ENCODE measurements at regions not wholly inside any gene's neighbourhood (a gene's known extent, or its start where the extent isn't known, plus 50 kb on each side); places are given as distances from the start of the nearest gene placed in this dataset.

DNA sequence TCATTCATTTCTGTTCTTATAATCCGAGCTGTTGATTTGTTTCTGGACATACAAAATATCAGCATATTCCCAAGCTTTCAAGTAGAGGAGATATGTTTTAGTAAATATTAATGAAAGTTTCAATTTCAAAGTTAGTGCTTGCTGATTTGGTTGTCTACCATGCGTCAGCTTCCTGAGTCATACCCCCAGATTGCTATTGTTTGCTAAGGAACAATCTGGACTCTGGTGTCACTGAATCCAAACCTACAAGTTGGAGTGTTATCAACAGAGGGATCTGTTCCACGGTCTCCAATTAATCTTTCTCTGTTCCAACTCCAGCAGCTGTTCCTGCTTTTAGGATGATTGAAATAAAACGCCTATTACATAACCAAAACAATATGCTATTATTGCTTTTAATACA lies 96.1 kb upstream of the FAM9A start:
- DNase-seq (ENCODE audit: low spot score in 2 of 2) (no peak), ATAC-seq (no peak)
- Mint-ChIP-seq H3K4me1 (no peaks in the 10 kb centered on the region), H3K36me3 (no peaks in the 10 kb centered on the region), H3K27ac (no peak overlapping the region), H3K9me3 (no peaks in the 10 kb centered on the region), H3K4me3 (no peak overlapping the region)

DNA sequence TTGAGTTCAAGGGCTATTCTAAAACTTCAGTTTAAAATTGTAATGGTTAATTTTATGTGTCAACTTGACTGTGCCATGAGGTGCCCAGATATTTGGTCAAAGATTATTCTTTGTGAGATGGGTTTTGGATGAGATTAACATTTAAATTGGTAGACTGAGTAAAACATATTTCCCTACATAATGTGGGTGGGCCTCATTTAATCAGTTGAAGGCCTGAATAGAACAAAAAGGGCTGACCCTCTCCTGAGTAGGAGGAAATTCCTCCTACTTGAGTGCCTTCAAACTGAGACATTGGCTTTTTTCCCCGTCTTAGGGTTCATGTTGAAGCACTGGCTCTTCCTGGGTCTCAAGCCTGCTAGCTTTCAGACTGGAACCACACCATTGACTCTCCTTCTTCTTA lies 89.6 kb upstream of the FAM9A start:
- no peak for ATAC-seq
- Mint-ChIP-seq H3K27ac (no peak overlapping the region), H3K4me1 (no peaks in the 10 kb centered on the region), H3K9me3 (peaks cover 2% of the 10 kb centered on the region), H3K4me3 (no peak overlapping the region), H3K36me3 (no peaks in the 10 kb centered on the region)
- DNase-seq (ENCODE audit: low spot score in 2 of 2) = no peak

DNA sequence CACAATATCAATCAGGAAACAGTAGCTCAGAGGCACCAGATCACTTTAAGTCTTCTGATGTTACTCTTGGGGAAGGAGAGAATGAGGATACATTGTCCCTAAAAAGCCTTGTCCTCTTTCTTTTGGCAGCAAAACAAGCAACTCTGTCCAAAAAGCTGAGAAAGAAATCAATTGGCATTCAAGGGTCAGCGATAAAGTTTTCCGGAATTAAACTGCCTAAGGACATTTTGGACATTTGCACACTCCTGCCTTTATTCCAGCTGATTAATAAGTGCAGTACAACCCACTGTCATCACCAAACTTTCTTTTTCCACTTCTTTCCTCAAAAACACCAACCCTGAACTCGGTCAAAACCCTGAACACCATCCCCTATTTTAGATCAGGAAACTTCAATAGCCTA lies 85.8 kb upstream of the FAM9A start:
- H3K36me3 Mint-ChIP-seq = no peaks in the 10 kb centered on the region
- peaks cover 2% of the 10 kb centered on the region for H3K9me3 Mint-ChIP-seq
- DNase-seq (ENCODE audit: low spot score in 2 of 2) (no peak), ATAC-seq (no peak)
- H3K27ac Mint-ChIP-seq = no peak overlapping the region
- H3K4me1 Mint-ChIP-seq = no peaks in the 10 kb centered on the region
- H3K4me3 Mint-ChIP-seq = no peak overlapping the region

DNA sequence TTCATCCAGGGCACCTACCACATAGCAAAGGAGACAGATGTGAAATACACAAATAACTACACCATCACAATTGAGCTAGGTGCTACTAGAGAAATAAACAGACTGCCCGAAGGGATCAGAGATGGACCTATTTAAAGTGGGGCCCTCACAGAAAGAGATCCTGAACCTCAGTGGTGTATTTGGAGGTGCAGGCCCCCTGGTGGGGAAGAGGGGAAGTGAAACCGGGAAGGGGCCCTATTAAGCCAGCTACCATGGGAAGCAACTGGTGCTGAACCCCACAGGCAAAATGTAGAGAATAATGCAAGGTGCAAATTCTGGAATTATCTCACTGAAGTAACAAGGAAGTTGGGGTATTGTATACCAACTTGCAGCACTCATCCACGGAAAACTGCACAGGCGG lies 78.6 kb upstream of the FAM9A start:
- no peaks in the 10 kb centered on the region for H3K9me3 Mint-ChIP-seq
- no peak overlapping the region for H3K27ac Mint-ChIP-seq
- ATAC-seq (no peak), DNase-seq (ENCODE audit: low spot score in 2 of 2) (peak; percentile 2 to 49)
- H3K4me1 Mint-ChIP-seq = no peaks in the 10 kb centered on the region
- no peak overlapping the region for H3K4me3 Mint-ChIP-seq
- no peaks in the 10 kb centered on the region for H3K36me3 Mint-ChIP-seq

DNA sequence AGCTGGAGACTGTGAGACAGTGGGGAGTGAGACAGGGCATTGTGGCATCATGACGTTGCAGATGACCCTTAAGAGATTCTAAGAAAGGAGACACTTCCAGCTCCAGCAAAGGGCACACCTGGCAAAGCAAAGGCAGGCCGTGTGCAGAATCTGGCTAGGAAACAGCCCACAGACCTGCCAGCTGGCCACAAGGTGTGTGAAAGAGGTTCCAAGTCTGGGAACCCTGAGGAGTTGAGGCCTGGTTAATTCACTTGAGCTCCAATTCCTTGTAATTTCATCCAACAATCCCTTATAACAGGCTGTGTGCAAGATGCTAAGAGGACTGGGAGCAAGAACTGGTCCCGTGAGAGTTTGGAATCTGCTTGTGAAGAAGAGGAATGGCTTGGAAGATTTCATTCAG lies 72.8 kb upstream of the FAM9A start:
- no peaks in the 10 kb centered on the region for H3K9me3 Mint-ChIP-seq
- no peak overlapping the region for H3K27ac Mint-ChIP-seq
- H3K4me3 Mint-ChIP-seq = no peak overlapping the region
- no peak for ATAC-seq
- DNase-seq (ENCODE audit: low spot score in 2 of 2) = no peak
- H3K36me3 Mint-ChIP-seq = no peaks in the 10 kb centered on the region
- H3K4me1 Mint-ChIP-seq = no peaks in the 10 kb centered on the region

DNA sequence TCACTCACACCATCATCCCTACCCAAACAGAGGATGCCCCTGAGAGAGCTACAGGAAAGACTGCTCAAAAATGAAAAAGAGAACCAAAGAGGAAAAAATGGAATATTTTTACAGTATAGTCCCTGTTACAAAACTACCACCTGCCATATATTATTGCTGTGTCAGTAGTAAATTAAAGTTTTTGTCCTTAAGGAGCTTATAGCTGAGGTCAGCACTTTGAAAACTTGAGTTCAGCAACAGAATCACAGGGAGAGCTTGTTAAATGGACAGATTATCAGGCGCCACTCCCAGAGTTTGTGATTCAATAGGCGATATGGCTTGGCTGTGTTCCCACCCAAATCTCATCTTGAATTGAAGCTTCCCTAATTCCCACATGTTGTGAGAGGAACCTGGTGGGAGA lies 71.9 kb upstream of the FAM9A start:
- ATAC-seq = no peak
- DNase-seq (ENCODE audit: low spot score in 2 of 2) = no peak
- Mint-ChIP-seq H3K4me1 (no peaks in the 10 kb centered on the region), H3K4me3 (no peak overlapping the region), H3K9me3 (no peaks in the 10 kb centered on the region), H3K27ac (no peak overlapping the region), H3K36me3 (no peaks in the 10 kb centered on the region)

DNA sequence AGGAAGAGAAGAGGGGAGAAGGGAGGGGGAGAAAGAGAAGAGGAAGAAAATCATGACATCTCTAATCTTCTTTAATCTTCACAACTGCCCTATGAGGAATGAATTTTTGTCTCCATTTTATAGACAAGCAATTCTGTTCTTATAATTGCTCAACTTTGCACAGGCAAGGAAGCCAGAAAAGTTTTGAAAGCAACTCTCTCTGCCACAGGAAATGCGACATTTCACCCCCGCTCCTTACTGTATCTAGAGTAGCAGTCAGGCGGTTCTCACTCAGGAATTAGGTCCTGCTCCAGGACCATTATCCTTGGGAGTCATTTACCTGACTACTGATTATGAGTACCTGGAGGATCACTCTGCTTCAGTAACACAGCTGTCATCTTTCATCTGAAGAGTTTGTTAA lies 69.2 kb upstream of the FAM9A start:
- no peaks in the 10 kb centered on the region for H3K4me1 Mint-ChIP-seq
- no peak overlapping the region for H3K27ac Mint-ChIP-seq
- no peaks in the 10 kb centered on the region for H3K36me3 Mint-ChIP-seq
- ATAC-seq = no peak
- no peak overlapping the region for H3K4me3 Mint-ChIP-seq
- DNase-seq (ENCODE audit: low spot score in 2 of 2) = no peak
- no peaks in the 10 kb centered on the region for H3K9me3 Mint-ChIP-seq

DNA sequence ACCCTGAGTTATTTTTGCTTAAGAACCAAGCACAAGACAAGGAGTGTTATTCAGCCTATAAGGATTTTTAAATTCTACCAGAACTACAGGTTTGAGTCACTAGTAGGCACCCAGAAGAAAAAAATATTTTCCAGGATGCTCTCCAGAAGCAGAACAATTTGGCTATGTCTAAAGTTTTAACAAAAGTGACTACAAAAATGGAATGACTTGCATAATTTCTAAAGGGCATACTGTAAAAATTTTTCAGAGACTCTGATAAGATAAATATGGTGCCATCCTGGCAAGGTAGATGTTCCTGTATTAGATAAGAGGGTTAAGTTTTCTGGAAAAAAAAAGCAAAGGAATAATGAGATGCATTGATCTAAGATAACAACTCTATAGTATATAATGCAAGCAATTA lies 68.6 kb upstream of the FAM9A start:
- H3K4me3 Mint-ChIP-seq = no peak overlapping the region
- no peak for DNase-seq (ENCODE audit: low spot score in 2 of 2)
- H3K27ac Mint-ChIP-seq = no peak overlapping the region
- no peak for ATAC-seq
- H3K36me3 Mint-ChIP-seq = no peaks in the 10 kb centered on the region
- no peaks in the 10 kb centered on the region for H3K4me1 Mint-ChIP-seq
- H3K9me3 Mint-ChIP-seq = no peaks in the 10 kb centered on the region

DNA sequence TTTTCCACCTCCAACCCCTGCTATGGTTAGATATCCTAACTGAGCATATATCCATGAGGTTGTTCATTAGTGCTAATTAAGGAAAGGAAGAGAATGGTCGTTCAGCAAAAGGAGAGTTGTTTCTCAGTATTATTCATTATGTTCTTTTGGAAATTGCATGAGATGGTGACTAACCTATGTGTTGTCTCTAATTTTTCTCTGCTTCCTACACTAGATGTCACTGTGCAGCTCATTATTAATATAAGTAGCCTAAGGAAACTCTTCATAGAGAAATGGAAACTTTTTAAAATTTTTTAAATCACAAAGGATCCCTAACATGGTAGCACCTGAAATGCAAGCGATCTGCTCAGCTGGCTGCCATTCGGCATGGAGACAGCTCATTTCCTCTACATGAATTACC lies 67.7 kb upstream of the FAM9A start:
- no peak for ATAC-seq

DNA sequence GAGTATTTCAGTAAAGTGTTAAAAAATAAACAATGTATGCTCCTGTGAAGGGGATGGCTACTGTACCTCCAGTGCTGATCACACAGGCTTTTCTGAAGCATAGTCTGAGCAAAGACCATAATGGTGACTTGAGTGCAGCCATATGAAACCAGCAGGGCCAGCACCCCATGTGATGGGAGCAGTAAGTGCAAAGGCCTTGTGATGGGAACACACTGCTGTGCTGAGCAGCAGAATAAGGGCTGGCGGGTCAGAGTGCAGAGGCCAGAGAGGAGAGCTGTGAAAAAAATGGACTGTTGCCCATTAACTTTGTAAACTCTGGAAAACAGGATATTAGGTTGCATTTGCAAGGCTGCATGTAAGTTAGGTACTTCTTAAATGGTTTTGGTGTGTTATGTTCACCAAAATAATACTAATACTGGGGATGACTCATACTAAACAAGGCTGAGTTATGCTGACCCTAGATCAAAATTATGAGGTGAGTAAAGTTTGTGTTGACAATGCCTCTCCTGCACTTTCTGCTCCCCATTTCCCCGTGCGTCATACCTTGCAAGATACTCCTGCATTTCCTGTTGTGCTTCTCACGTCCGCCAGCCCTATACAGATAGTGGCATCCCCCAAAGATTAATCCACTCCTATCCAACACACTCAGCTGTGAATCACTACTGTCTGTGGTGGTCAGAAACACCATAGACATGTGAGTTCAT lies 67.0 kb upstream of the FAM9A start:
- no peaks in the 10 kb centered on the region for H3K9me3 Mint-ChIP-seq
- H3K27ac Mint-ChIP-seq = no peak overlapping the region
- ATAC-seq = peak; percentile 8

More for the DNA sequence above, 67.7 kb upstream of the FAM9A start:
- no peak overlapping the region for H3K27ac Mint-ChIP-seq
- no peaks in the 10 kb centered on the region for H3K4me1 Mint-ChIP-seq
- no peak for DNase-seq (ENCODE audit: low spot score in 2 of 2)
- no peaks in the 10 kb centered on the region for H3K36me3 Mint-ChIP-seq
- no peaks in the 10 kb centered on the region for H3K9me3 Mint-ChIP-seq
- no peak overlapping the region for H3K4me3 Mint-ChIP-seq

DNA sequence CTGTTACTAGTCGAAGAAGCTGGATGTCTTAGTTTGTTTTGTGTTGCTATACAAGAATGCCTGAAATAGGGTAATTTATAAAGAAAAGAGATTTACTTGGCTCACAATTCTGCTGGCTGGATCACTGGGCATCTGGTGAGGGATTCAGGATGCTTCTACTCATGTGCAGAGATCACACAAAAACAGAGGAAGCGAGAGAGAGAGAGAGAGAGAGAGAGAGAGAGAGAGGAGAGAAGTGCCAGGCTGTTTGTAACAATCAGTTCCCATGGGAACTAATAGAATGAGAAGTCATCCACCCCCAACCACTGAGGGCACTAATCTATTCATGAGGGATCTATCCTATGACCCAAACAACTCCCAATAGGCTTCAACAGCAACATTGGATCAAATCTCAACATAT lies 66.2 kb upstream of the FAM9A start:
- no peaks in the 10 kb centered on the region for H3K36me3 Mint-ChIP-seq
- no peak overlapping the region for H3K27ac Mint-ChIP-seq
- no peak for DNase-seq (ENCODE audit: low spot score in 2 of 2)
- H3K9me3 Mint-ChIP-seq = no peaks in the 10 kb centered on the region
- H3K4me3 Mint-ChIP-seq = no peak overlapping the region
- no peak for ATAC-seq
- H3K4me1 Mint-ChIP-seq = no peaks in the 10 kb centered on the region

More for the DNA sequence above, 67.0 kb upstream of the FAM9A start:
- no peak overlapping the region for H3K4me3 Mint-ChIP-seq
- H3K36me3 Mint-ChIP-seq = no peaks in the 10 kb centered on the region
- H3K4me1 Mint-ChIP-seq = no peaks in the 10 kb centered on the region
- no peak for DNase-seq (ENCODE audit: low spot score in 2 of 2)

DNA sequence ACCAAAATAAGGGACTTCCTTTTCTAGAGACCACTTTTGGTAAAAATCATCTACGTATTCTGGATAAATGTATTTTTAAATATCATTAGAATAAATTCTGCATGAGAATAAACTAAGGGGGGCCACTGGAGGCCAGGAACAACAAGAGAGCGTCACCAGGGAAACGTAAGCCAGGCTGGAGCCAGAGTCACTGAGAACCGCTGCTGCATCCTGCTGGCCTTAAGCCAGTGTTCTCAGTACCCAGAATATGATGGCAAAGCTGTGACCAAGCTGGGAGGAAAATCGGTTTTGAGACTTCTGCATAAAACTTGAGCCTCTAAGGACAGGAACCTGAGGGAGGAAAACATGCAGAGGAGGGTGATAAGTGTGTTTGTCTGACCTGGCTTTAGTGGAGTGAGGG lies 63.0 kb upstream of the FAM9A start:
- Mint-ChIP-seq H3K4me3 (no peak overlapping the region), H3K4me1 (no peaks in the 10 kb centered on the region), H3K27ac (no peak overlapping the region), H3K36me3 (no peaks in the 10 kb centered on the region), H3K9me3 (no peaks in the 10 kb centered on the region)
- no peak for ATAC-seq
- DNase-seq (ENCODE audit: low spot score in 2 of 2) = no peak

DNA sequence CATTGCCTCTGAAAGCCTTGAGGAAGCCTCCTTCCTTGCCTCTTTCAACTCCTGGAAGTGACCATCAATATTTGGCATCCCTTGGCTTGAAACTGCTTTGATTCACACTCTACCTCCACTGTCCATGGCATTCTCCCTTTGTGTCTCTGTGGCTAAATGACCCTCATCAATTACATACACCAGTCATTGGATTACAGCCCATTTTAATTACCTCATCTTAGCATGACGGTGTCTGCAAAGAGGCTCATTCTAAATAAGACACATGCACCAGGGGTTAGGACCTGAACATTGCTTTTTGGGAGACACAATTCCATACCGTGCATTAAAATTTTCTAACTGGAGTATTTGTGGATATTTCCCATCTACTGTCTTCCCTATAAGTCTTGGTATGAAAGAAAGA lies 60.7 kb upstream of the FAM9A start:
- Mint-ChIP-seq H3K36me3 (no peaks in the 10 kb centered on the region), H3K9me3 (no peaks in the 10 kb centered on the region), H3K4me3 (no peak overlapping the region), H3K27ac (no peak overlapping the region), H3K4me1 (no peaks in the 10 kb centered on the region)
- DNase-seq (ENCODE audit: low spot score in 2 of 2) = no peak
- no peak for ATAC-seq

DNA sequence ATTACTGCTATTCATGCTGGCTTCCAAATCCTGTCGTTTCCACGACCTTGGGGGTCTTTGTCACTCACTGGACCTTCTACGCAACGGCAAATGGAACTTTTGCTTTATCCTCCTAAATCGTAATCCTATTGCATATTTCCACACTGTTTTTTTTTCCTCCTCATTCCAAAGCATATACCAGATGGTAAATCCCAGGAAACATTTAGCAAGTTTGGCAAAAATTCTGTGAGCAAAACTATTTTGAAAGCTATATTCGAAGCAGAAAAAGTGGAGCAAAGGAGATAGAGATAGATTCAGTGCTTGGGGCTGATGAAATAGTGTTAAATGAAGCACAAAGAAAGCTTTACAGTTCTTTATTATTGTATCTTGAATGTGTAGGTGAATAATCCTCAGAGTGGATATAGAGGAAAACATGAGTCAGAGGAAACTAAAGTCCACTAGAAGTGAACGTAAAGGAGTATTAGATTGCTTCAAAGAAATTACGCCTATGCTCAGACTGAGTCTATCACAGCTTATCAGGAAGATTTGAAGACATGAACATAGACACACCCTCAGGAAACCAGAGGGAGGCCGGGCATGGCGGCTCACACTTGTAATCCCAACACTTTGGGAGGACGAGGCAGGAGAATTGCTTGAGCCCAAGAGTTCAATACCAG lies 50.2 kb upstream of the FAM9A start:
- Mint-ChIP-seq H3K9me3 (no peaks in the 10 kb centered on the region), H3K4me1 (no peaks in the 10 kb centered on the region), H3K36me3 (no peaks in the 10 kb centered on the region), H3K27ac (no peak overlapping the region), H3K4me3 (no peak overlapping the region)
- no peak for DNase-seq (ENCODE audit: low spot score in 2 of 2)
- no peak for ATAC-seq
